ENCODE measurements at regions not wholly inside any gene's neighbourhood (a gene's known extent, or its start where the extent isn't known, plus 50 kb on each side); places are given as distances from the start of the nearest gene placed in this dataset.

DNA sequence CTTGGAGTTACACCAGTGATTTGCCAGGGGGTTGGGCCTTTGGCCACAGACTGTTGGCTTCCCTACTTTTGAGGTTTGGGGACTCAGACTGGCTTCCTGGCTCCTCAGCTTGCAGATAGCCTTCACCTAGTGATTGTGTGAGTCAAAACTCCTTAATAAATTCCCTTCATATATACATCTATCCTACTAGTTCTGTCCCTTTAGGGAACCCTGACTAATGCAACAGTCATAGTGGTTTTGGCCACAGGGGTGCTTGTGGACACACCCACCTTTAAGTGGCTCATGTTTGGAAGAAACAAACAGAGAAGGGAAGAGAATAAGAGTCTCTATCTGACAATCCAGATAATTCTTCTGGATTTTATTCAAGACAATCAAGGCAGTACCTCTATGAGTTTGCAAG lies 457.7 kb downstream of the EPHA3 start:
- ATAC-seq (no peak), DNase-seq (ENCODE audit: low spot score) (no peak)
- Mint-ChIP-seq H3K4me3 (no peak overlapping the region), H3K27me3 (ENCODE audit: low read depth) (no peaks in the 10 kb centered on the region; the same call in 1 of the 2 replicates), H3K4me1 (no peaks in the 10 kb centered on the region), H3K27ac (no peak overlapping the region), H3K36me3 (no peaks in the 10 kb centered on the region; the same call in 1 of the 2 replicates), H3K9me3 (no peaks in the 10 kb centered on the region)
- POLR2A ChIA-PET: no interaction called here
- CTCF ChIA-PET: no interaction called here
- TF ChIP-seq SMAD4 (CRISPR knock-in tag; IDR thresholded peaks at IDR 0.05) (no peak), E2F4 (CRISPR knock-in tag; IDR thresholded peaks at IDR 0.05; ENCODE audit: borderline replicate concordance, low read depth) (no peak), ETV6 (CRISPR knock-in tag; IDR thresholded peaks at IDR 0.05) (no peak), NFE2L1 (CRISPR knock-in tag; IDR thresholded peaks at IDR 0.05) (no peak), ZMAT4 (CRISPR knock-in tag; IDR thresholded peaks at IDR 0.05) (no peak), ERG (CRISPR knock-in tag; IDR thresholded peaks at IDR 0.05) (no peak), GRHL2 (CRISPR knock-in tag; IDR thresholded peaks at IDR 0.05; ENCODE audit: insufficient replicate concordance, severe bottlenecking) (no peak), PREB (CRISPR knock-in tag; IDR thresholded peaks at IDR 0.05; ENCODE audit: borderline replicate concordance) (no peak), ATF1 (CRISPR knock-in tag; IDR thresholded peaks at IDR 0.05) (no peak), TCF7 (CRISPR knock-in tag; IDR thresholded peaks at IDR 0.05; ENCODE audit: low read depth) (no peak), AFF4 (CRISPR knock-in tag; IDR thresholded peaks at IDR 0.05; ENCODE audit: borderline replicate concordance) (no peak), ATF3 (CRISPR knock-in tag; conservative IDR thresholded peaks at IDR 0.05) (no peak), ZSCAN18 (CRISPR knock-in tag; IDR thresholded peaks at IDR 0.05) (no peak), CREB1 (CRISPR knock-in tag; IDR thresholded peaks at IDR 0.05) (no peak), CTCF (IDR thresholded peaks at IDR 0.05) (no peak)
- TF ChIP-seq, protein P1, sequence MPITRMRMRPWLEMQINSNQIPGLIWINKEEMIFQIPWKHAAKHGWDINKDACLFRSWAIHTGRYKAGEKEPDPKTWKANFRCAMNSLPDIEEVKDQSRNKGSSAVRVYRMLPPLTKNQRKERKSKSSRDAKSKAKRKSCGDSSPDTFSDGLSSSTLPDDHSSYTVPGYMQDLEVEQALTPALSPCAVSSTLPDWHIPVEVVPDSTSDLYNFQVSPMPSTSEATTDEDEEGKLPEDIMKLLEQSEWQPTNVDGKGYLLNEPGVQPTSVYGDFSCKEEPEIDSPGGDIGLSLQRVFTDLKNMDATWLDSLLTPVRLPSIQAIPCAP (CRISPR knock-in tag; IDR thresholded peaks at IDR 0.05): no peak
- TF ChIP-seq, protein P2, sequence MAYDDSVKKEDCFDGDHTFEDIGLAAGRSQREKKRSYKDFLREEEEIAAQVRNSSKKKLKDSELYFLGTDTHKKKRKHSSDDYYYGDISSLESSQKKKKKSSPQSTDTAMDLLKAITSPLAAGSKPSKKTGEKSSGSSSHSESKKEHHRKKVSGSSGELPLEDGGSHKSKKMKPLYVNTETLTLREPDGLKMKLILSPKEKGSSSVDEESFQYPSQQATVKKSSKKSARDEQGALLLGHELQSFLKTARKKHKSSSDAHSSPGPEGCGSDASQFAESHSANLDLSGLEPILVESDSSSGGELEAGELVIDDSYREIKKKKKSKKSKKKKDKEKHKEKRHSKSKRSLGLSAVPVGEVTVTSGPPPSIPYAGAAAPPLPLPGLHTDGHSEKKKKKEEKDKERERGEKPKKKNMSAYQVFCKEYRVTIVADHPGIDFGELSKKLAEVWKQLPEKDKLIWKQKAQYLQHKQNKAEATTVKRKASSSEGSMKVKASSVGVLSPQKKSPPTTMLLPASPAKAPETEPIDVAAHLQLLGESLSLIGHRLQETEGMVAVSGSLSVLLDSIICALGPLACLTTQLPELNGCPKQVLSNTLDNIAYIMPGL (CRISPR knock-in tag; IDR thresholded peaks at IDR 0.05): no peak
- TF ChIP-seq, protein P3, sequence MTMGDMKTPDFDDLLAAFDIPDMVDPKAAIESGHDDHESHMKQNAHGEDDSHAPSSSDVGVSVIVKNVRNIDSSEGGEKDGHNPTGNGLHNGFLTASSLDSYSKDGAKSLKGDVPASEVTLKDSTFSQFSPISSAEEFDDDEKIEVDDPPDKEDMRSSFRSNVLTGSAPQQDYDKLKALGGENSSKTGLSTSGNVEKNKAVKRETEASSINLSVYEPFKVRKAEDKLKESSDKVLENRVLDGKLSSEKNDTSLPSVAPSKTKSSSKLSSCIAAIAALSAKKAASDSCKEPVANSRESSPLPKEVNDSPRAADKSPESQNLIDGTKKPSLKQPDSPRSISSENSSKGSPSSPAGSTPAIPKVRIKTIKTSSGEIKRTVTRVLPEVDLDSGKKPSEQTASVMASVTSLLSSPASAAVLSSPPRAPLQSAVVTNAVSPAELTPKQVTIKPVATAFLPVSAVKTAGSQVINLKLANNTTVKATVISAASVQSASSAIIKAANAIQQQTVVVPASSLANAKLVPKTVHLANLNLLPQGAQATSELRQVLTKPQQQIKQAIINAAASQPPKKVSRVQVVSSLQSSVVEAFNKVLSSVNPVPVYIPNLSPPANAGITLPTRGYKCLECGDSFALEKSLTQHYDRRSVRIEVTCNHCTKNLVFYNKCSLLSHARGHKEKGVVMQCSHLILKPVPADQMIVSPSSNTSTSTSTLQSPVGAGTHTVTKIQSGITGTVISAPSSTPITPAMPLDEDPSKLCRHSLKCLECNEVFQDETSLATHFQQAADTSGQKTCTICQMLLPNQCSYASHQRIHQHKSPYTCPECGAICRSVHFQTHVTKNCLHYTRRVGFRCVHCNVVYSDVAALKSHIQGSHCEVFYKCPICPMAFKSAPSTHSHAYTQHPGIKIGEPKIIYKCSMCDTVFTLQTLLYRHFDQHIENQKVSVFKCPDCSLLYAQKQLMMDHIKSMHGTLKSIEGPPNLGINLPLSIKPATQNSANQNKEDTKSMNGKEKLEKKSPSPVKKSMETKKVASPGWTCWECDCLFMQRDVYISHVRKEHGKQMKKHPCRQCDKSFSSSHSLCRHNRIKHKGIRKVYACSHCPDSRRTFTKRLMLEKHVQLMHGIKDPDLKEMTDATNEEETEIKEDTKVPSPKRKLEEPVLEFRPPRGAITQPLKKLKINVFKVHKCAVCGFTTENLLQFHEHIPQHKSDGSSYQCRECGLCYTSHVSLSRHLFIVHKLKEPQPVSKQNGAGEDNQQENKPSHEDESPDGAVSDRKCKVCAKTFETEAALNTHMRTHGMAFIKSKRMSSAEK (CRISPR knock-in tag; IDR thresholded peaks at IDR 0.05; ENCODE audit: borderline replicate concordance): no peak

Data from WTC11 (cell line).